GM18861 (cell line): ENCODE measurements at regions not wholly inside any gene's neighbourhood (a gene's known extent, or its start where the extent isn't known, plus 50 kb on each side); places are given as distances from the start of the nearest gene placed in this dataset.

Experiments used
- ATAC-seq: cut with Tn5 transposase; IDR thresholded peaks from one replicate; pipeline ENCODE4 v1.9.1; 2021; ENCODE audit not compliant: unreplicated experiment

- peak; percentile 88 for ATAC-seq
Observed at GRCh38 chr10:25113191-25114035, 61.4 kb upstream of the GPR158 start.

- ATAC-seq: no peak
Observed at GRCh38 chr10:25114036-25114411, 60.8 kb upstream of the GPR158 start.

- ATAC-seq: no peak
Observed at GRCh38 chr10:25117757-25118156, 57.0 kb upstream of the GPR158 start.

- ATAC-seq: no peak
Observed at GRCh38 chr10:25120188-25120587, 54.6 kb upstream of the GPR158 start.
